Thyroid gland (tissue), 4 donors: ENCODE measurements at regions not wholly inside any gene's neighbourhood (a gene's known extent, or its start where the extent isn't known, plus 50 kb on each side); places are given as distances from the start of the nearest gene placed in this dataset.

ENCODE experiments used
- POLR2A ChIP-seq, 2 donors: fragments of 450-650 bp; IDR thresholded peaks; one replicate each; pipeline ENCODE4 v1.6.1; 2017; ENCODE audit warnings: antibody characterized with exemption in 2 of 2, mild to moderate bottlenecking in 2 of 2, moderate library complexity in 1 of 2
- TF ChIP-seq, protein P1 (sequence below), 6 experiments: fragments of 200-600 bp in 3 of 6; fragments of 450-650 bp in 3 of 6; sonication (generic) in 3 of 6; IDR thresholded peaks; one replicate each; pipeline ENCODE4 v1.5.1; 2016 to 2019; ENCODE audit warnings: antibody characterized with exemption in 6 of 6, mild to moderate bottlenecking in 2 of 6, inconsistent platforms in 1 of 6, moderate library complexity in 1 of 6

DNA sequence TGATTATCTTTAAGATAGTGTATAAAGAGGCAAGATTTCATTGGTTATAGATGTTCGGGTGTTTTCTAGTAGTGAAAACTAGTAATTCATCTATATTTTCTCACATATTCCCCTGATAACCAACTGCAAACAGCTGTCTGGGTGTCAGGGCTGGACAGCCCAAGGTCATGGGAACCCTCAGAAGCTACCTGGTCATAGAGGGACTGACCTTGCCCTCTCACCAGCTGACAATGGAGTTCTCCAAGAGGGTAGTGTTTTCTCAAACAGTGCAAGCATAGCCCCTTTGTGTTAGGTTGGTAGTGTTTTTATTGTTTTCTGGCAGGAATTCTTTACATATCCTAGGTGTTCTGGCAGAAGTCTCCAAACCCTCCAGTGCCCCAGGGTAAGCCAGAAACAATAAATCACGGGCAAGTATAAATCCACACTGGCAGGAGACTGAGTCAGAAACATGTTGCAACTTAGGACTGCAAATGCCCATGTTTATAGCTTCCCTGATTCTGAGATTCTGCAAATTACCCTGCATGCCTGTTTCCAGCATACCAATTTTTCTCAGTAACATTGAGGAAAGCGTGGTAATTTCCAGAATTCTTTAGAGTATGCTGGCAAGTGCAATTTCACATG, 82.8 kb upstream of the ATP1A1 start:
- TF ChIP-seq, protein P1, sequence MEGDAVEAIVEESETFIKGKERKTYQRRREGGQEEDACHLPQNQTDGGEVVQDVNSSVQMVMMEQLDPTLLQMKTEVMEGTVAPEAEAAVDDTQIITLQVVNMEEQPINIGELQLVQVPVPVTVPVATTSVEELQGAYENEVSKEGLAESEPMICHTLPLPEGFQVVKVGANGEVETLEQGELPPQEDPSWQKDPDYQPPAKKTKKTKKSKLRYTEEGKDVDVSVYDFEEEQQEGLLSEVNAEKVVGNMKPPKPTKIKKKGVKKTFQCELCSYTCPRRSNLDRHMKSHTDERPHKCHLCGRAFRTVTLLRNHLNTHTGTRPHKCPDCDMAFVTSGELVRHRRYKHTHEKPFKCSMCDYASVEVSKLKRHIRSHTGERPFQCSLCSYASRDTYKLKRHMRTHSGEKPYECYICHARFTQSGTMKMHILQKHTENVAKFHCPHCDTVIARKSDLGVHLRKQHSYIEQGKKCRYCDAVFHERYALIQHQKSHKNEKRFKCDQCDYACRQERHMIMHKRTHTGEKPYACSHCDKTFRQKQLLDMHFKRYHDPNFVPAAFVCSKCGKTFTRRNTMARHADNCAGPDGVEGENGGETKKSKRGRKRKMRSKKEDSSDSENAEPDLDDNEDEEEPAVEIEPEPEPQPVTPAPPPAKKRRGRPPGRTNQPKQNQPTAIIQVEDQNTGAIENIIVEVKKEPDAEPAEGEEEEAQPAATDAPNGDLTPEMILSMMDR (IDR thresholded peaks at IDR 0.05): no peak
- no peak for TF ChIP-seq POLR2A (IDR thresholded peaks at IDR 0.05)
